NCI-H146 treated with DMSO at 0.1 percent for 48 hours (cell line): ENCODE measurements at regions not wholly inside any gene's neighbourhood (a gene's known extent, or its start where the extent isn't known, plus 50 kb on each side); places are given as distances from the start of the nearest gene placed in this dataset.

Source experiments
- DNase-seq: peaks from one replicate; lab custom pipeline; 2025; ENCODE audit not compliant: unreplicated experiment; lab: John Stamatoyannopoulos, UW

- DNase-seq, result no peak
Observed at GRCh38 chr7:84425702-84426259, 231.2 kb upstream of the SEMA3A start.

GRCh38 chr7:84422790-84423189, 228.2 kb upstream of the SEMA3A start:
- no peak for DNase-seq

- no peak for DNase-seq
Observed at GRCh38 chr7:84412161-84412969, 217.8 kb upstream of the SEMA3A start.

- DNase-seq, result no peak
Observed at GRCh38 chr7:84399661-84400060, 205.1 kb upstream of the SEMA3A start.

- DNase-seq, result no peak
Observed at GRCh38 chr7:84394219-84394618, 199.6 kb upstream of the SEMA3A start.

- no peak for DNase-seq
Observed at GRCh38 chr7:84393786-84394185, 199.2 kb upstream of the SEMA3A start.

GRCh38 chr7:84390845-84391244, 196.3 kb upstream of the SEMA3A start:
- DNase-seq, result no peak

- DNase-seq, result no peak
Observed at GRCh38 chr7:84389242-84389641, 194.7 kb upstream of the SEMA3A start.

GRCh38 chr7:84387595-84387994, 193.0 kb upstream of the SEMA3A start:
- no peak for DNase-seq

GRCh38 chr7:84384417-84384816, 189.8 kb upstream of the SEMA3A start:
- no peak for DNase-seq

GRCh38 chr7:84379446-84379845, 184.9 kb upstream of the SEMA3A start:
- DNase-seq, result no peak

- DNase-seq, result no peak
Observed at GRCh38 chr7:84372712-84373111, 178.1 kb upstream of the SEMA3A start.

- no peak for DNase-seq
Observed at GRCh38 chr7:84372155-84372621, 177.6 kb upstream of the SEMA3A start.

- DNase-seq, result no peak
Observed at GRCh38 chr7:84370114-84370513, 175.5 kb upstream of the SEMA3A start.

- DNase-seq, result no peak
Observed at GRCh38 chr7:84368122-84368521, 173.5 kb upstream of the SEMA3A start.

- no peak for DNase-seq
Observed at GRCh38 chr7:84364708-84365107, 170.1 kb upstream of the SEMA3A start.

GRCh38 chr7:84363741-84364140, 169.2 kb upstream of the SEMA3A start:
- DNase-seq, result no peak

GRCh38 chr7:84362828-84363227, 168.2 kb upstream of the SEMA3A start:
- DNase-seq, result no peak

GRCh38 chr7:84362360-84362759, 167.8 kb upstream of the SEMA3A start:
- no peak for DNase-seq

- DNase-seq, result no peak
Observed at GRCh38 chr7:84354866-84355265, 160.3 kb upstream of the SEMA3A start.

GRCh38 chr7:84354030-84354429, 159.4 kb upstream of the SEMA3A start:
- no peak for DNase-seq

GRCh38 chr7:84339306-84339705, 144.7 kb upstream of the SEMA3A start:
- no peak for DNase-seq

- no peak for DNase-seq
Observed at GRCh38 chr7:84337429-84337828, 142.8 kb upstream of the SEMA3A start.
